Mesenchymal stem cell (in vitro differentiated cells and primary cell): ENCODE measurements at regions not wholly inside any gene's neighbourhood (a gene's known extent, or its start where the extent isn't known, plus 50 kb on each side); places are given as distances from the start of the nearest gene placed in this dataset.

Source experiments
- DNase-seq: peaks from one replicate; pipeline ENCODE4 v3.0.0-alpha.2; 2013
- H2AFZ ChIP-seq: one replicate; pipeline ENCODE4 v1.6.1; 2013; ENCODE audit warnings: low read depth, mild to moderate bottlenecking, control low read depth, inconsistent platforms, low read length, moderate library complexity
- H2AK5ac ChIP-seq: 2 replicates; pipeline ENCODE4 v1.6.1; 2013; ENCODE audit warnings: low read length, moderate library complexity, mild to moderate bottlenecking, inconsistent platforms; ENCODE audit not compliant: severe bottlenecking
- H2BK120ac ChIP-seq: one replicate; pipeline ENCODE4 v1.6.1; 2013; ENCODE audit warnings: low read depth, mild to moderate bottlenecking, inconsistent platforms, low read length, moderate library complexity
- H2BK12ac ChIP-seq, 2 experiments: one replicate each; pipeline ENCODE4 v1.6.1; 2013; ENCODE audit warnings: inconsistent platforms in 2 of 2, low read length in 2 of 2, mild to moderate bottlenecking in 2 of 2, moderate library complexity in 2 of 2, control low read depth in 1 of 2
- H2BK15ac ChIP-seq: one replicate; pipeline ENCODE4 v1.6.1; 2013; ENCODE audit warnings: mild to moderate bottlenecking, low read depth, inconsistent platforms; ENCODE audit not compliant: poor library complexity, severe bottlenecking
- H2BK5ac ChIP-seq: 2 replicates; pipeline ENCODE4 v1.6.1; 2013; ENCODE audit warnings: low read depth, mild to moderate bottlenecking, low read length, control low read depth, inconsistent platforms; ENCODE audit not compliant: poor library complexity, severe bottlenecking
- H3K14ac ChIP-seq, 2 experiments: one replicate each; pipeline ENCODE4 v1.6.1; 2013; ENCODE audit warnings: inconsistent platforms in 2 of 2, low read length in 2 of 2, control low read depth in 1 of 2, mild to moderate bottlenecking in 1 of 2, moderate library complexity in 1 of 2
- H3K18ac ChIP-seq, 2 experiments: one replicate each; pipeline ENCODE4 v1.6.1; 2013; ENCODE audit warnings: inconsistent platforms in 2 of 2, low read length in 2 of 2, control low read depth in 1 of 2, low read depth in 1 of 2, mild to moderate bottlenecking in 1 of 2
- H3K23ac ChIP-seq, 2 experiments: one replicate each; pipeline ENCODE4 v1.6.1; 2013; ENCODE audit warnings: inconsistent platforms in 2 of 2, low read length in 2 of 2, mild to moderate bottlenecking in 2 of 2, moderate library complexity in 2 of 2, control low read depth in 1 of 2
- H3K27ac ChIP-seq: 2 replicates; pipeline ENCODE4 v1.5.1; 2013; ENCODE audit warnings: mild to moderate bottlenecking, moderate library complexity, low read length, control low read depth, inconsistent platforms; ENCODE audit not compliant: poor library complexity, severe bottlenecking
- H3K27me3 ChIP-seq, 2 experiments: 2 replicates each; pipeline versions ENCODE4 v1.6.1 to v1.7.0; 2013; ENCODE audit warnings: low read length in 2 of 2, mild to moderate bottlenecking in 2 of 2, moderate library complexity in 2 of 2, control low read depth in 1 of 2, inconsistent platforms in 1 of 2; ENCODE audit not compliant: control insufficient read depth in 1 of 2, insufficient read depth in 1 of 2
- H3K36me3 ChIP-seq, 2 experiments: 2 replicates each; pipeline versions ENCODE4 v1.6.1 to v1.7.0; 2013; ENCODE audit warnings: low read length in 2 of 2, control low read depth in 1 of 2, inconsistent platforms in 1 of 2, low read depth in 1 of 2, mild to moderate bottlenecking in 1 of 2; ENCODE audit not compliant: insufficient read depth in 2 of 2, control insufficient read depth in 1 of 2
- H3K4ac ChIP-seq, 2 experiments: one replicate each; pipeline ENCODE4 v1.6.1; 2013; ENCODE audit warnings: inconsistent platforms in 2 of 2, low read length in 2 of 2, mild to moderate bottlenecking in 2 of 2, moderate library complexity in 2 of 2, control low read depth in 1 of 2, low read depth in 1 of 2
- H3K4me1 ChIP-seq: 2 replicates; pipeline ENCODE4 v1.6.1; 2013; ENCODE audit warnings: low read depth, low read length, control low read depth; ENCODE audit not compliant: control insufficient read depth, insufficient read depth
- H3K4me2 ChIP-seq: 2 replicates; pipeline ENCODE4 v1.6.1; 2013; ENCODE audit warnings: low read length, mild to moderate bottlenecking, inconsistent platforms; ENCODE audit not compliant: poor library complexity, severe bottlenecking
- H3K4me3 ChIP-seq, 2 experiments: 2 replicates each; pipeline versions ENCODE4 v1.5.1 to v1.7.0; 2013; ENCODE audit warnings: low read length in 2 of 2, mild to moderate bottlenecking in 2 of 2, control low read depth in 1 of 2, low read depth in 1 of 2; ENCODE audit not compliant: insufficient read depth in 1 of 2
- H3K79me1 ChIP-seq: replicated peaks from 2 replicates; pipeline ENCODE4 v1.6.1; 2013; ENCODE audit warnings: mild to moderate bottlenecking, control low read depth, low read length, inconsistent platforms; ENCODE audit not compliant: poor library complexity, severe bottlenecking
- H3K9ac ChIP-seq: 2 replicates; pipeline ENCODE4 v1.7.0; 2013; ENCODE audit warnings: mild to moderate bottlenecking, low read length, moderate library complexity
- H3K9me3 ChIP-seq: 2 replicates; pipeline ENCODE4 v1.7.0; 2013; ENCODE audit warnings: mild to moderate bottlenecking, low read length; ENCODE audit not compliant: control insufficient read depth
- H4K8ac ChIP-seq: one replicate; pipeline ENCODE4 v1.6.1; 2013; ENCODE audit warnings: inconsistent platforms, mild to moderate bottlenecking, low read length, moderate library complexity
- H4K91ac ChIP-seq: one replicate; pipeline ENCODE4 v1.6.1; 2013; ENCODE audit warnings: mild to moderate bottlenecking, low read length, inconsistent platforms
- WGBS: methylation state at CpG from one replicate; pipeline ENCODE4 v1.1.7; 2013; ENCODE audit warnings: mixed read lengths; 5-methylcytosine and 5-hydroxymethylcytosine counted together

- Histone ChIP-seq H3K27me3 (peaks cover 0 to 10% of the 10 kb centered on the region in 2 experiments), H3K36me3 (no peaks in the 10 kb centered on the region), H2BK5ac (no peak overlapping the region), H2AK5ac (no peak overlapping the region), H3K4me2 (no peak overlapping the region), H3K27ac (no peak overlapping the region), H3K4me3 (no peak overlapping the region), H2AFZ (no peak overlapping the region), H4K8ac (no peak overlapping the region), H2BK12ac (no peak overlapping the region), H3K4me1 (no peaks in the 10 kb centered on the region), H2BK15ac (no peak overlapping the region), H3K4ac (no peak overlapping the region), H3K18ac (no peak overlapping the region), H3K9me3 (no peaks in the 10 kb centered on the region), H3K9ac (no peak overlapping the region), H2BK120ac (no peak overlapping the region), H3K14ac (no peak overlapping the region), H3K79me1 (no peaks in the 10 kb centered on the region), H3K23ac (no peak overlapping the region), H4K91ac (no peak overlapping the region)
- 96% methylated on average over 2 of the region's 2 CpGs for WGBS
- DNase-seq = no peak
Measured at GRCh38 chr4:151940291-151940690, 179.5 kb upstream of the GATB start.

GRCh38 chr4:151939670-151940069 lies 178.9 kb upstream of the GATB start:
- no peak overlapping the region for H4K8ac ChIP-seq
- 83% methylated on average over 2 of the region's 3 CpGs for WGBS
- H2BK5ac ChIP-seq = no peak overlapping the region

DNA sequence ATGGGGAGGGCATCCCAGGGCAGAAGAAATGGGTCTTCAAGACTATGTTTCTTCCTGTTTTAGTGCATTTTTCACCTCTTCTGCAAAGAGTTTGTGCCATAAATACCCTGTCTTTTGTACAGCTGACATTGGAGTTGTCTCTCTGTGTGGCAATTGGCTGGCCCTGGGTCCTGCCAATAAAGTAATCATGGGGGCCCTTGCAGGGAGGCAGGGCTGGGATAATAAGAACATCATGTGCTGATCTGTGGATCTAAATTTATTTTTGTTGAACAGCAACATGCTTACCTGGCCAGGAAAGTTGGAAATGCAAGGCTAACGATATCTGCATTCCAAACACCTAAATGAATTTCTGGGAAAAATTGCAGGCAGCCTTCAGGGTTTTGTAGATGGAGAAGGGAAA lies 174.6 kb upstream of the GATB start:
- no peak overlapping the region for H2AK5ac ChIP-seq
- H3K4ac ChIP-seq = no peak overlapping the region

More at GRCh38 chr4:151939670-151940069, 178.9 kb upstream of the GATB start:
- Histone ChIP-seq H2AK5ac (no peak overlapping the region), H3K14ac (no peak overlapping the region), H3K18ac (no peak overlapping the region), H3K27ac (no peak overlapping the region), H4K91ac (no peak overlapping the region), H2BK15ac (no peak overlapping the region), H2AFZ (no peak overlapping the region), H3K23ac (no peak overlapping the region), H2BK120ac (no peak overlapping the region), H3K36me3 (no peaks in the 10 kb centered on the region), H3K9me3 (no peaks in the 10 kb centered on the region), H3K4me3 (no peak overlapping the region), H3K4ac (no peak overlapping the region), H3K9ac (no peak overlapping the region), H3K79me1 (no peaks in the 10 kb centered on the region), H3K4me1 (no peaks in the 10 kb centered on the region), H2BK12ac (no peak overlapping the region), H3K27me3 (peaks cover 0 to 10% of the 10 kb centered on the region in 2 experiments), H3K4me2 (no peak overlapping the region)
- DNase-seq = no peak

DNA sequence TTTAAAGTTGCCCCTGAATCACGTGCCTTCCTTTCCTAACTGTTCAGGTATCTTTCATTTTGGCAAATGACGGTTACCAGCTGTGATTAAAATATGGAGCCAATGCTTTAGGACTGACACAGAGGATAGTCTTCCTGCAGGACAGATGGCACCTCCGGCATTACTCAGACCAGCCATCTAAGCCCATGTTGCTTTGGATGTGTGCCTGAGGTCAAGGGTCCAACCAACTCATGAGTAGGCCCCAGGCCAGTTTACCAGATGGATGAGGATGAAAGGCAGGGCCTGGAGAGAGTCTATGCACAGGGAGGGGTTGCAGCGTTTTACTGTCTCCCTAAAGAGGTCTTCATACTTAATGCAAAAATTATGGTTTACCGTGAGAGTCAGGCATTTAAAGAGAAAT lies 174.0 kb upstream of the GATB start:
- H2AK5ac ChIP-seq = no peak overlapping the region
- no peaks in the 10 kb centered on the region for H3K79me1 ChIP-seq
- no peak overlapping the region for H3K18ac ChIP-seq
- H2BK12ac ChIP-seq = no peak overlapping the region
- no peak overlapping the region for H3K4me3 ChIP-seq
- H4K8ac ChIP-seq = no peak overlapping the region
- H4K91ac ChIP-seq = no peak overlapping the region
- no peak overlapping the region for H3K9ac ChIP-seq
- no peak overlapping the region for H3K4me2 ChIP-seq
- no peak overlapping the region for H3K4ac ChIP-seq
- no peaks in the 10 kb centered on the region for H3K9me3 ChIP-seq
- H3K4me1 ChIP-seq = no peaks in the 10 kb centered on the region
- H3K14ac ChIP-seq = no peak overlapping the region
- no peak for DNase-seq
- no peak overlapping the region for H2AFZ ChIP-seq
- H3K36me3 ChIP-seq = no peaks in the 10 kb centered on the region
- no peak overlapping the region for H2BK15ac ChIP-seq
- H3K23ac ChIP-seq = no peak overlapping the region
- H2BK120ac ChIP-seq = no peak overlapping the region
- WGBS = 76% methylated on average over 5 of the region's 5 CpGs
- H3K27me3 ChIP-seq = peaks cover 0 to 22% of the 10 kb centered on the region in 2 experiments
- H3K27ac ChIP-seq = no peak overlapping the region
- H2BK5ac ChIP-seq = no peak overlapping the region

More for the DNA sequence above, 174.6 kb upstream of the GATB start:
- Histone ChIP-seq H2AFZ (no peak overlapping the region), H2BK120ac (no peak overlapping the region), H4K91ac (no peak overlapping the region), H2BK12ac (no peak overlapping the region), H3K9ac (no peak overlapping the region), H3K27me3 (peaks cover 0 to 18% of the 10 kb centered on the region in 2 experiments), H2BK5ac (no peak overlapping the region), H3K9me3 (no peaks in the 10 kb centered on the region), H3K79me1 (no peaks in the 10 kb centered on the region), H3K36me3 (no peaks in the 10 kb centered on the region), H3K4me3 (no peak overlapping the region), H2BK15ac (no peak overlapping the region), H3K4me1 (no peaks in the 10 kb centered on the region), H3K4me2 (no peak overlapping the region), H3K18ac (no peak overlapping the region), H3K23ac (no peak overlapping the region), H3K27ac (no peak overlapping the region), H4K8ac (no peak overlapping the region), H3K14ac (no peak overlapping the region)
- DNase-seq = no peak
- WGBS = 84% methylated on average over 1 of the region's 1 CpG
